HG02763 (cell line): ENCODE measurements at regions not wholly inside any gene's neighbourhood (a gene's known extent, or its start where the extent isn't known, plus 50 kb on each side); places are given as distances from the start of the nearest gene placed in this dataset.

Source experiments
- ATAC-seq: cut with Tn5 transposase; IDR thresholded peaks from one replicate; pipeline ENCODE4 v1.9.1; 2021; ENCODE audit warnings: mild to moderate bottlenecking, moderate library complexity; ENCODE audit not compliant: unreplicated experiment

DNA sequence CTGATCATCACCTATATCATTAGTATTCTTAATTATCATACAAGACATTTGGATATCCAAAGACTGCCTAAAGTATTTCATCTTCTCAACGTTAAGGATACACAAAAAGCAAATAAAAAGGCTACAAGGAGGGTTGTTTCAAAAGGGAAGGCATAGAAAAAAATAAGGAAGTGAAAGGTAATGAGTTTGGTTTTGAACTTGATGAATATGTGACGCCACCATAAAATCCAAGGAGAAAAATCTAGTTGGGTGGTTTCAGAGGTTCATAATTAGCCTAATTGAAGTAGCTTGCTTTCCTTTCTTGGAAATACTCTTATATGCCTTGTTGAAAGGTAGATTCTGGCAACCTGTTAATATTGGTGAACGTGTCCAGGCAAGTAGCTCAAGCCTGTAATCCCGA, 96.1 kb upstream of the SGCD start:
- ATAC-seq: no peak

DNA sequence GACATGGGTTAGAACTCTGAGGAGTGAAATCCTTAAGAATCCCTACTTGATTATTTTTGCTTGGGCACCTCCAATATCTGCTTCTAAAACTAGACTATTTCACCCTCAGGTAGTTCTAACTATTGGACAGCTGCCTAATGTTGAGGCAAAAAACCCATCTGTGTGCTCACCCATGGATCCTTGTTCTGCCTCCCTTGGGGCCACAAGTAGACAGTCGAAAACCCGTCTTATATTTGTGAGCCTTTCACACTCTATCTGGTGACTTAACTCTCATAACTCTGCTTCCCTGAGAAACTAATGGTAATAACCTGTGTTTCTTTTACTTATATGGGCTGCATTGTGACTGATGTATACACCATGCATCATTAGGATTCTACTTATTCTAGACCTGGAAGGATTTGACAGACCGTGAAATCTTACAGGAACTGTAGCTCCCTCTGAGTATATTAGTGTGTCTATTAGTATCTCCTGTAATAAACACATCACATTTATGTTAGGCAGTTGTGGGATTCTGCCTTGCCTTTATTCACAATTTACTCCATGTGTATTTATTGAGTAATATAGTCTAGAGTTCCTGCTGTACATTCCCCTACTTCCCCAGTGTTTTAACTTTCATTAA, 94.6 kb upstream of the SGCD start:
- ATAC-seq: no peak

DNA sequence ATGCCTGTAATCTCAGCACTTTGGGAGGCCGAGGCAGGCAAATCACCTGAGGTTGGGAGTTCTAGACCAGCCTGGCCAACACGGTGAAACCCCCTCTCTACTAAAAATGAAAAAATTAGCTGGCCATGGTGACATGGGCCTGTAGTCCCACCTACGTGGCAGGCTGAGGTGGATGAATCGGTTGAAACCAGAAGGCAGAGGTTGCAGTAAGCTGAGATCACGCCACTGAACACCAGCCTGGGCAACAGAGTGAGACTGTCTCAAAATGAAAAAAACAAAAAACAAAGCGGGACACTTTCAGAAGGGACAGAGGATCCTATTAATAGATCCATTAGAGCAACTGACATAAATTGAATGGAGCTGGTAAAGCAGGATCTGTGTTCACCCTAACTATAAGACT, 89.6 kb upstream of the SGCD start:
- no peak for ATAC-seq

DNA sequence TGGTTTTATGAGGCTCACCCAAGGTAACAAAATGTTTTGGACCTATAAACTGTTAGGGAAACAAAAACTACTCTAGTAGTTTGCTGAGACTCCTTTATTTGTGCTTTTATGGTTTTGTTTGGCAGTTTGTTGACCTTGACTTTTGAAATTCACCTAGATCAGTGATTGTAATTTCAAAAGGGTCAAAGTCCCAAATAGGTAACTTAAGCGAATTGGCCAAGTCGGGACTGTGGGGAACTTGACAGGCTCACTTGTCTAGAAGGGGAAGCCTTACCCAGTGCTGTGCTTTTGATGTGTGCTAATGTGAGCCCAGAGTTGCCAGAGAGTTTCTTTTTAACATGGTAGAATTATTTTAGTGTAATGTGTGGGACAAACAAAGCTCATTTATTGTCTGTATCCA, 87.2 kb upstream of the SGCD start:
- no peak for ATAC-seq

DNA sequence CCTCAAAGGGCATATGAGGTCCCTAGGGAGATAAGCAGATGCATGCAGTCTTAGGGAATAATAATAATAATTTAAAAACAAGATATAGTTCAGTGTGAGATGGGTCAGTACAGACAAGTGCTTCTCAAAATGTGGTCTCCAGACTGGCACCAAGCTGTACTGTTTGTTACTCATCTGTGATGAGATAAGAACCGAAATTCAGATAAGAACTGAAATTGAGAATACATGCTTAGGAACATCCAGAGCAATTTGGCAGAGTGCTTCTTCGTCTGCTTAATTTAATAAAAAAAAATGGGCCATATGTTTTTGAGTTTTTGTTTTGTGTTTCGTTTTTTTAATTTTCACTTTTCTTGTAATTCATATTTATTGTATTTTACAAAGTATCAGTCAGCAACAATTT, 86.5 kb upstream of the SGCD start:
- ATAC-seq: no peak

DNA sequence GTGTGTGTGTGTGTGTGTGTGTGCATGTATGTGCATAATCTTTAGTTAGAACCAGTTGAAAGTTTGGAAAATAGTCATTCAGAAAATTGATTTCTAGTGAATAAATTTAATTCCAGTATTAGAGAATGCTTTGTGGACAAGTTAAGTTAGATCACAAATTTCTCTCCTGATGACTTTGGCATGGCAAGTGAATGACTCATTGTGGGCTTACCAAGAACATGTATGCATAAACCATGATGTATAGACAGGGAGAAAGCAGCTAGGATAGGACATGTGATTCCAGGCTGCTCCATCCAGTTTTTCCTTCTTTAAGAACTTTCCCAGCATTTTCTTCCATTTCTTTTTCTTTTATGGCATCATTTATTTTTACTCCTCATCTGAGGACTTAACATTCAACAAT, 85.7 kb upstream of the SGCD start:
- no peak for ATAC-seq

DNA sequence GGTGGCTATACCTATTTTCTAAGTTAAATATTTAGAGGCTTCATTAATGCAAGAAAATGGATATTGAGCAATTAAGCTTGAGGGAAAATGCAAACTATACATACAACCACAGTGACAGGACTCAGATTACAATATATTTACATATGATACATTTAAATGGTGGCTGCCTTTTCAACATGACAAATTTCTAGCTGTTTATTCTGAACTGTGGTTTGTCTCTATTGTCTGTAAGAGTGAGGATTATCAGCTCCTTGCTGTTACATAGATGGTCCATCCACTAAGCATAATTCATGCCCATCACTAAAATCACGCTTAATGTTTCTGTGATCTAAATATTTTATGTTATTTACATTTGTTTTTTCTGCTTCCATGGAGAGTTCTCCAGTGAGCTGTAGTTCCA, 81.1 kb upstream of the SGCD start:
- no peak for ATAC-seq

DNA sequence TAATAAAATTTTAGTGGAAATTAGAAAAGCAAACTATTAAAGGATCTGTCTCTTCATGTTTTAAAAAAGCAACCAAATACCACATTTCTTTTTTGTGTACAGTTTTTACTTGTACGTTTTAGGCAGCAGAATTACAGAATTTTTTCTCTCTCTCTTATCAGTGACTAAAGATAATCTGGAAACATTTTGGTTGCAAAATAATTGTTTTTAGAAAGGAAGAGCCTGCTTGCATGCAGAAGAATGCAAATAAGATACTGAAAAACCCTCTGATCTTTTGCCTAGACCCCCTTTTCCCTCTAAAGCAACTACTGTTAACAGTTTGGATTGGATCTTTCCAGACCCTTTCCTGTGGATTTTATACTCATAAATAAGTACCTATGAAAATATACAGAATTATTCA, 75.9 kb upstream of the SGCD start:
- no peak for ATAC-seq

DNA sequence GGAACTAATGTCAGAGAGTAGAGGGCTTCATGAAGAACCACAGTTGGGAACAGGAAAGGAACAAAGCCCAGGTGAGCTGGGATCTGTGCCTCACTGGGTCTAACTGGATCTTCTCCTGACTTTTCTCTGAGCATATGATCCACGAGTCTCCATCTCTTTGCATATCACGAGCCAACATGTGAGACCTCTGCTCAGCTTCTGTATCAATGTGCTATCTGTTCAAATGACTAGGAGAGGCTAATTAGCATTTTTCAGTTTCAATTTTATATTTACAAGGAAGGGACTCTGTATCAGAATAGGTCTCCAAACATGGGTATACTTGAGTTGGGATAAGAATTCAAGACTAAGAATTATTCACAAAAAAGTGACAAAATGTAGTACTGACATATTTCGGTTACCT, 73.8 kb upstream of the SGCD start:
- ATAC-seq: no peak

DNA sequence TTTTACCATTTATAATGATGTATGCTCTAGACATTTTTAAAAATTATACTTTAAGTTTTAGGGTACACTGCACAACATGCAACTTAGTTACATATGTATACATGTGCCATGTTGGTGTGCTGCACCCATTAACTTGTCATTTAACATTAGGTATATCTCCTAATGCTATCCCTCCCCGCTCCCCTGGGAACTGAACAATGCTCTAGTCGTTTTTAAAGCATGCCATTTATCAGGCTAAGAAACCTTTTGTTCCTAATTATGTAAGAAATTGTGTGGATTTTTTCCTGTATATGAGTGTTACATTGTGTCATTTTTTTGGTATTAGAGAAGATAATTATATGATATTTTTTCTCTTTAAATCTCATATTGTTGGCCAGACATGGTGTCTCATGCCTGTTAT, 72.8 kb upstream of the SGCD start:
- ATAC-seq: no peak

DNA sequence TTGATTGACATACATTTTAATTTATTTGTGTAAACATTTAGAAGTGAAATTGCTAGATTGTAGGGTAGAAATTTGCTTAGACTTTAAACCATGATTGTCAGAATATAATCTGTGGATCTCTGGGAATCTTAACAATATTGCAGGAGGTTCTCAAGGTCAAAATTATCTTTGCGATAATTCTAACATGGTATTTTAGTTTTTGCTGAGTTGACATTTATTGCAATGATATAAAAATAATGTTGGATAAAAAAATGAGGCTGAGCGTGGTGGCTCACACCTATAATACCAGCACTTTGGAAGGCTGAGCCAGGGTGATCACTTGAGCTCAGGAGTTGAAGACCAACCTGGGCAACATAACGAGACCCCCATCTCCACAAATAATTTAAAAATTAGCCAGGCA, 70.3 kb upstream of the SGCD start:
- ATAC-seq: no peak

DNA sequence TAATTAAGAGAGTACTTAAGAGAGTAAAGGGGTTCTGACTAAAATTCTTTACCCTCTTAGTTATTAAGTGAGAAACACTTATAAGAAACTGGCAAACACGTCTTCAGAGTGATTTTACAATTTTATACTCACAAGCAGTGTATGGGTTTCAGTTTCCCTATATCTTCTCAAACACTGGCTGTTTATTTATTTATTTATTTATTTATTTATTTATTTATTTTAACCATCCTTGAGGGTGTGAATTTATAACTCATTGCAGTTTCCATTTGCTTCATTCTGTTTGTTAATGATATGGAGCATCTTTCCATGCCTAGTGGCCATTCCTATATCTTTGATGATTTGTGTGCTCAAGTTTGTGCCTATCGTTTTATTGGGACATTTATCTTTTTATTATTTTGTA, 68.0 kb upstream of the SGCD start:
- no peak for ATAC-seq

DNA sequence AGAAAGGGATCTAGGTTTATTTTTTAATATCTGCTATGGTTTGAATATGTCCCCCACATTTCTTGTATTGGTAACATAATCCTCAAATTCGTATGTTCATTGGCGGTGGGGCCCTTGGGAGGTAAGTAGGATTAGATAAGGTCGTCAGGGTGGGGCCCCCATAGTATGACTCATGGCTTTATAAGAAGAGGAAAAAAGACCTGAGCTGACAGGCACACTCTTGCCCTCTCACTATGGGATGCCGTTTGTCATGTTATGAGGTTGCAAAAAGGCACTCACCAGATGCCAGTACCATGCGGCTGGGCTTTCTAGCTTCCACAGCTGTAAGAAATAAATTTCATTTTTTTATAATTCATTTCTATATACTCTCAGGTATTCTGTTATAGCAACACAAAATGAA, 67.3 kb upstream of the SGCD start:
- ATAC-seq: no peak

DNA sequence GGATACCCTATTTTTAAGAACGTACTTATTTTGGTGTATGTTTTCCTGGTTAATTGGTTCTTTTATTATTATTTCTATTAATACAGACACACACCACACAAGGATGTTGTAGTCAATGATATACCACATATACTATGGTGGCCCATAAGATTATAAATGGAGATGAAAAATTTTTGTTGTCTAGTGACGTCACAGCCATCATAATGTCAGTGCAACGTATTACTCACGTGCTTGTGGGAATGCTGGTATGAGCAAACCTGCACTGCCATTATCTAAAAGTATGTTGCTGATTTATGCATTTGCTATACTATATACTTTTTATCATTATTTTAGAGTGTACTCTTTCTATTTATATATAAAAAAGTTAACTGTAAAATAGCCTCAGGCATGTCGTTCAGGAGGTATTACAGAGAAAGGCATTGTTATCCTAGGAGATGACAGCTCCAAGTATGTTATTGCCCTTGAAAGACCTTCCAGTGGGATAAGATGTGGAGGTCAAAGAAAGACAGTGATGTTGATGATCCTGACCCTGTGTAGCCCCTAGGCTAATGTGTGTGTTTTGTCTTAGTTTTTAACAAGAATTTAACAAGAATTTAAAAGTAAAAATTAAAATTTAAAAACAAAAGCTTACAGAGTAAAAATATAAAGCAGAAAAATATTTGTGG, 65.6 kb upstream of the SGCD start:
- ATAC-seq: no peak

DNA sequence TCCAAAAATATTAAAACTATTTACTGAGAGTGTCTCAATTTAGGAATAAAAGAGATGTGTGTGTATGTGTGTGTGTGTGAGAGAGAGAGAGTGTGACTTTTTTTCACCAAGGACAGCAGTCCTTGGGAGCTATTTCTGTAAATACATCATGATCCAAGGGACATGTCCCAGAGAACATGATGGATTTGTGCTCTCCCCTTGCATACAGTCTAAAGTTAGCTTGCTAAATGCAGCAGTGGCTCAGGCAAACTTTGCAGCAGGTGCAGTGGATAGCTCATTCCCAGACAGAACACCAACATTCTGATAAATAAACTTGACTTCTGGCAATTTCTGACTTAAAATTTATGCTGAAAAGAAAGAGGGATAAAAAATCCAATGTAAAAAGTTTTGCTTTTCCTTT, 55.4 kb upstream of the SGCD start:
- ATAC-seq: no peak

DNA sequence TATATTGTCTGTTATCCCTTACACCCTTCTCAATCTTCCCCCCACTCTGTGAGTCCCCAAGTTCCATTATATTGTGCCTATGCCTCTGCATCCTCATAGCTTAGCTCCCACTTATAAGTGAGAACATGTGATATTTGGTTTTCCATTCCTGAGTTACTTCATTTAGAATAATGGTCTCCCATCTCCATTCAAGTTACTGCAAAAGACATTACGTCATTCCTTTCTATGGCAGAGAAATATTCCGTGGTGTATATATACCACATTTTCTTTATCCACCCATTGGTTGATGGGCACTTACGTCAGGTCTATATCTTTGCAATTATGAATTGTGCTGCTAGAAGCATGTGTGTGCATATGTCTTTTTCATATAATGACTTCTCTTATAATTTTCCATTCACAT, 54.8 kb upstream of the SGCD start:
- no peak for ATAC-seq

DNA sequence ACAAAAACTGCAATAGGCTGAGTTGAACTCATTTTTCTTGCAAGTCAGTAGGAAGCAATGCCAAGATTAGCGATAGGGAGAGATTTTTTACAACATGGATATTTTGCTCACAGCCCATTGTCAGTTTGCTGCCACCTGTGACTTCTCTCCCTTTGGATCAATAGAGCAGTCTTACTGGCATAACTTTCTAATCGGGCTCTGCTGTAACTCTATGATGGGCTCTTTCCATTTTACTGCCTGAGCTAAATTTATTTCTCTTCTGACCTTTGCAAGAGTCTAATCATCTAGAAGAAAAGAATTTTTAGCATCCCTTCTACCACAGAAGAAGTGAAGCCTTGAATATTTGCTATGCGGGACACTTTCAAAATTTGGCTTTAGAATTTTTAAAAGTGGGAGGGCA, 53.6 kb upstream of the SGCD start:
- ATAC-seq: no peak

DNA sequence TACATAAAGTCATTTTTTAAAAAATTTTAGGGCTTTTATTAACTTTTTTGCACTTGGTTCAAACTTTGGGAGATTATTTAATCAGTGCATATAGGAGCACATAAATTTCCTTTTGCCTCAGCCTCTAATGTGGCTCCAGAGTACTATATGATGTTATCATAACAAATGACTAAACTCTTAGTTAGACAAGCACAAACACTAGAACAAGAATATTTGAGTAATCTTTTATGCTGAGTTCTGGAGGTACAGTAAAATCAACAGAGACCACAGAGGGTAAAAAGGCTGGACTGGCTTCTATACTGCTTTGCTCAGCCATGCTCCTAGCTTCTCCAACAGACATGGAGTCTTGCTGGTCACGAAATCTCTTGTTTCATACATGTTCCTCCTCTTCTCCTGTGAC, 52.5 kb upstream of the SGCD start:
- ATAC-seq: no peak
